ENCODE measurements at regions not wholly inside any gene's neighbourhood (a gene's known extent, or its start where the extent isn't known, plus 50 kb on each side); places are given as distances from the start of the nearest gene placed in this dataset.

GRCh38 chr9:2332663-2333062, 288.9 kb upstream of the VLDLR start:
- TF ChIP-seq, protein P1, sequence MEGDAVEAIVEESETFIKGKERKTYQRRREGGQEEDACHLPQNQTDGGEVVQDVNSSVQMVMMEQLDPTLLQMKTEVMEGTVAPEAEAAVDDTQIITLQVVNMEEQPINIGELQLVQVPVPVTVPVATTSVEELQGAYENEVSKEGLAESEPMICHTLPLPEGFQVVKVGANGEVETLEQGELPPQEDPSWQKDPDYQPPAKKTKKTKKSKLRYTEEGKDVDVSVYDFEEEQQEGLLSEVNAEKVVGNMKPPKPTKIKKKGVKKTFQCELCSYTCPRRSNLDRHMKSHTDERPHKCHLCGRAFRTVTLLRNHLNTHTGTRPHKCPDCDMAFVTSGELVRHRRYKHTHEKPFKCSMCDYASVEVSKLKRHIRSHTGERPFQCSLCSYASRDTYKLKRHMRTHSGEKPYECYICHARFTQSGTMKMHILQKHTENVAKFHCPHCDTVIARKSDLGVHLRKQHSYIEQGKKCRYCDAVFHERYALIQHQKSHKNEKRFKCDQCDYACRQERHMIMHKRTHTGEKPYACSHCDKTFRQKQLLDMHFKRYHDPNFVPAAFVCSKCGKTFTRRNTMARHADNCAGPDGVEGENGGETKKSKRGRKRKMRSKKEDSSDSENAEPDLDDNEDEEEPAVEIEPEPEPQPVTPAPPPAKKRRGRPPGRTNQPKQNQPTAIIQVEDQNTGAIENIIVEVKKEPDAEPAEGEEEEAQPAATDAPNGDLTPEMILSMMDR (IDR thresholded peaks at IDR 0.05) = no peak
- no peak for ATAC-seq (ENCODE audit: low FRiP score)
- no peak for DNase-seq (ENCODE audit: low spot score)

DNA sequence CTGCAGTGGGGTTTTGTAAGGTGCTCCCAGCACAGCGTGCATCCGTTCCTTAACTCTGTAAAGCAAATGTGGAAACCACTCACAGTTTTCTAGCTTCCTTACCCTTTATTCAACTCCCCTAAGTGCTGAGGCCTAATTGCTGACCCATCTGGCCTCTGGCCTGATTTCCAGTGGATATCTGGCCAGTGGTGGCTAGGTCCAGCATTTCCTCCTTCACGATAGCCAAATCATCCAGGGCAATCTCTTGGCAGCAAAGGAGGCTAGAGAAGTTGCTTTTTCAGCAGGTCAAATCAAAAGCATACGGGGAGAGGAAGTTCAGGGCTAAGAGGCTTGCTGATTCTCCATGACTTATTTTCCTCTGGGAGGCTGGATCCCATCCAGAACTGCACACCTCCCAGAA, 286.3 kb upstream of the VLDLR start:
- TF ChIP-seq, protein P1 (IDR thresholded peaks at IDR 0.05) = no peak
- DNase-seq (ENCODE audit: low spot score) (no peak), ATAC-seq (ENCODE audit: low FRiP score) (no peak)

DNA sequence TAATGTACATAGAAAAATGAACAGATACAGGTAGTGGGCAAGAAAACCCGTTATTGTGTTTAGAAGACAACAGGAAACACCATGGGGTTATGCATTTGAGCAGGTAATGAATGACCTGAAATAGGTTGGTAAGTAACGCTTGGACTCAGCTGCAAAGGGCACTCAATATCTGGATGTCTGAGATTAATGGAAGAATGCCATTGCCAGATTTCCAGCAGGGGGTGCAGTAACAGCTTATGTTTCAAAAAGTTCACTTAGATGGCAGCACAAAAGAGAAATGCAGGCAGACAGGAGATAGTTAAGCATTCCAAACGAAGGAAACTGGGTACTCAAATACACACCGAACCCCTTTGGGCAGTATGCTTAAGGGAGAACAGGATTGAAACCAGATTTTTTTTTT, 285.5 kb upstream of the VLDLR start:
- TF ChIP-seq, protein P1 (IDR thresholded peaks at IDR 0.05) = no peak
- DNase-seq (ENCODE audit: low spot score) = no peak
- no peak for ATAC-seq (ENCODE audit: low FRiP score)

- TF ChIP-seq, protein P1 (IDR thresholded peaks at IDR 0.05) = no peak
- ATAC-seq (ENCODE audit: low FRiP score) (no peak), DNase-seq (ENCODE audit: low spot score) (no peak)
These were observed 284.5 kb upstream of the VLDLR start for GRCh38 chr9:2337131-2337530.

- ATAC-seq (ENCODE audit: low FRiP score) = no peak
- no peak for DNase-seq (ENCODE audit: low spot score)
- TF ChIP-seq, protein P1 (IDR thresholded peaks at IDR 0.05) = no peak
These were observed 284.0 kb upstream of the VLDLR start for GRCh38 chr9:2337627-2338026.

DNA sequence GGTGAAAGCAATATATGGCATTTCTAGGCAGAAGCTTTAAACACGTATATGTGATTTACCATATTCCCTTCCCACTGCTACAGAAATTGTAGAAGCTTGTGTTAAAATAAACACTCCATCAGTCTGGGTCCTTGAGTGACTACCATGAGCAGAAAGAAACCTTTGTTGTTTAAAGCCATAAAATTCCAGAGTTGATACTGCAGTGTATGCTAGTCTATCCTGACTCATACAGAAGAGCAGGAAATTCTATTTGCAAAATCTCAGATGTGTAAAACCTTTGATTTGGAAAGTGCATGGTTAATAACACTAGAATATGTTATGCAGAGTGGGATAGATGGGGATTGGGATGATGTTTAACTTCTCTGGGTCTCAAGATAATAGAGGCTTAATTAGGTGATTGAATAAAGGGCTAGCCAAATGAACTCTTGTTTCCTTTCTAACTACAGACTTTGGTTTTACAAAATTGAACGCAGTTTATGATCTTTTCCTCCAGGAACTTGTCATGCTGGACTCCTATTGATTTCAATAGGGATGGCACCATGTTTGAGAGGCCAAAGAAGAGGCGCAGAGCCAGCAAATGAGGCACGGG, 282.7 kb upstream of the VLDLR start:
- DNase-seq (ENCODE audit: low spot score) (no peak), ATAC-seq (ENCODE audit: low FRiP score) (no peak)
- TF ChIP-seq, protein P1 (IDR thresholded peaks at IDR 0.05) = no peak

- no peak for ATAC-seq (ENCODE audit: low FRiP score)
- TF ChIP-seq, protein P1 (IDR thresholded peaks at IDR 0.05) = no peak
- no peak for DNase-seq (ENCODE audit: low spot score)
These were observed 282.2 kb upstream of the VLDLR start for GRCh38 chr9:2339416-2339815.
